Karpas-422 (cell line): ENCODE measurements at regions not wholly inside any gene's neighbourhood (a gene's known extent, or its start where the extent isn't known, plus 50 kb on each side); places are given as distances from the start of the nearest gene placed in this dataset.

Experiments used
- DNase-seq: peaks from one replicate; pipeline ENCODE4 v3.0.0-alpha.2; 2015
- H2AFZ ChIP-seq: fragments of 200-600 bp; sonication (generic); 2 replicates; pipeline ENCODE4 v1.6.1; 2014; ENCODE audit warnings: antibody characterized with exemption, low read length, mixed read lengths
- H3K27ac ChIP-seq: fragments of 200-600 bp; sonication (generic); 2 replicates; pipeline ENCODE4 v1.5.1; 2014; ENCODE audit warnings: mild to moderate bottlenecking, low read length, moderate library complexity
- H3K27me3 ChIP-seq: fragments of 200-600 bp; sonication (generic); 2 replicates; pipeline ENCODE4 v1.6.1; 2014; ENCODE audit warnings: low read length, mixed read lengths
- H3K36me3 ChIP-seq: fragments of 200-600 bp; sonication (generic); 2 replicates; pipeline ENCODE4 v1.6.1; 2014; ENCODE audit warnings: low read length, mixed read lengths; ENCODE audit not compliant: insufficient read depth
- H3K4me1 ChIP-seq: fragments of 200-600 bp; sonication (generic); 2 replicates; pipeline ENCODE4 v1.6.1; 2014; ENCODE audit warnings: mild to moderate bottlenecking, low read length, mixed read lengths
- H3K4me2 ChIP-seq: fragments of 200-600 bp; sonication (generic); 2 replicates; pipeline ENCODE4 v1.6.1; 2014; ENCODE audit warnings: low read length, low read depth, mild to moderate bottlenecking; ENCODE audit not compliant: poor library complexity, severe bottlenecking
- H3K4me3 ChIP-seq: fragments of 200-600 bp; sonication (generic); 2 replicates; pipeline ENCODE4 v1.5.1; 2014; ENCODE audit warnings: mild to moderate bottlenecking, antibody characterized with exemption, low read length, mixed read lengths
- H3K79me2 ChIP-seq: fragments of 200-600 bp; sonication (generic); 2 replicates; pipeline ENCODE4 v1.6.1; 2014; ENCODE audit warnings: mild to moderate bottlenecking, low read length, mixed read lengths
- H3K9ac ChIP-seq: fragments of 200-600 bp; sonication (generic); 2 replicates; pipeline ENCODE4 v1.6.0; 2014; ENCODE audit warnings: low read length
- H3K9me2 ChIP-seq: fragments of 200-600 bp; sonication (generic), shearing (Covaris generic); replicated peaks from 2 replicates; pipeline ENCODE4 v1.6.0; 2014; ENCODE audit warnings: mild to moderate bottlenecking, low read length, moderate library complexity; ENCODE audit not compliant: insufficient read depth
- H3K9me3 ChIP-seq: fragments of 300-700, 200-600 bp; sonication (generic); 2 replicates; pipeline ENCODE4 v1.6.1; 2014; ENCODE audit warnings: low read length, mixed read lengths
- H4K20me1 ChIP-seq: fragments of 200-600 bp; sonication (generic); 2 replicates; pipeline ENCODE4 v1.6.1; 2014; ENCODE audit warnings: mild to moderate bottlenecking, antibody characterized with exemption, low read length, low read depth; ENCODE audit not compliant: insufficient read depth

GRCh38 chr5:63719147-63719546 is 243.1 kb downstream of the HTR1A start:
- Histone ChIP-seq H3K4me3 (no peak overlapping the region), H3K27me3 (no peaks in the 10 kb centered on the region), H3K9ac (no peak overlapping the region), H3K4me1 (no peaks in the 10 kb centered on the region), H2AFZ (no peak overlapping the region), H3K4me2 (no peak overlapping the region), H3K36me3 (no peaks in the 10 kb centered on the region), H3K27ac (no peak overlapping the region), H3K79me2 (no peaks in the 10 kb centered on the region), H4K20me1 (no peaks in the 10 kb centered on the region), H3K9me2 (no peaks in the 10 kb centered on the region), H3K9me3 (no peaks in the 10 kb centered on the region; the same call in 1 of the 2 replicates)
- no peak for DNase-seq

DNA sequence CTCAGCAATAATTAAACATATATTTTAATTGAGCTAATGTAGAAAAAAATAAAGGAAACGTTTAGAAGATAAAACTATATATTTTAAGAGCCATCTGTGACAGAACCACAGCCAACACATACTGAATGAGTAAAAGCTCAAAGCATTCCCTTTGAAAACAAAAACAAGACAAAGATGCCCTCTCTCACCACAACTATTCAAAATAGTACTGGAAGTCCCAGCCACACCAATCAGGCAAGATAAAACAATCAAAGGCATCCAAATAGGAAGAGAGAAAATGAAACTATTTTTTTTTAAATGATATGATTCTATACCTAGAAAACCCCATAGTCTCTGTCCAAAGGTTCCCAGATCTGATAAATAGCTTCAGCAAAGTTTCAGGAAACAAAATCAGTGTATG is 262.0 kb downstream of the HTR1A start:
- no peaks in the 10 kb centered on the region for H3K36me3 ChIP-seq
- no peaks in the 10 kb centered on the region for H3K9me3 ChIP-seq
- no peak overlapping the region for H2AFZ ChIP-seq
- H3K4me2 ChIP-seq, result no peak overlapping the region
- H3K4me3 ChIP-seq, result no peak overlapping the region
- no peaks in the 10 kb centered on the region for H3K9me2 ChIP-seq
- H3K27me3 ChIP-seq, result no peaks in the 10 kb centered on the region
- no peak overlapping the region for H3K9ac ChIP-seq
- H3K27ac ChIP-seq, result no peak overlapping the region
- no peaks in the 10 kb centered on the region for H4K20me1 ChIP-seq
- H3K79me2 ChIP-seq, result no peaks in the 10 kb centered on the region
- DNase-seq, result no peak
- no peaks in the 10 kb centered on the region for H3K4me1 ChIP-seq

GRCh38 chr5:63697811-63698210 is 264.4 kb downstream of the HTR1A start:
- Histone ChIP-seq H3K79me2 (no peaks in the 10 kb centered on the region), H3K9me2 (no peaks in the 10 kb centered on the region), H3K4me3 (no peak overlapping the region)

DNA sequence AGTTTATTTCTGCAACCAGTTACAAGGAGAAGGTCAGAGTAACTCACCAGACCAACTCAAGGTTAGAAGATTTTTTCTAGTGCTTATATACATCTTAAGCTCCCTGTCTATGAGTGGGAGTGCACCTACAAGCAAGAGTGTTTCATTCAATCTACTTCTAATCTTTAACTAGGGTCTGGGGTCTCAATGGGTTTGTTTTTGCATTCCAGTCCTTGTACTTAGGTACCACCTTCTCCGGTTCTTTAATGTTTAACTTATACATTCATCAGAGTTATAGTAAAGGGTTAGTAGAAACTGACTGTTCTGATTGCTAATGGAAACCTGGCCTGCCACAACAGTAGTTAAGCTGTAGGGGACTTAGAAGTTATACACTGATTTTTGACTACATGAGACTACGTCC is 271.7 kb downstream of the HTR1A start:
- H3K4me3 ChIP-seq, result no peak overlapping the region
- H3K27ac ChIP-seq, result no peak overlapping the region
- no peaks in the 10 kb centered on the region for H3K79me2 ChIP-seq
- no peaks in the 10 kb centered on the region for H3K4me1 ChIP-seq
- H4K20me1 ChIP-seq, result no peaks in the 10 kb centered on the region
- no peaks in the 10 kb centered on the region for H3K9me3 ChIP-seq
- H3K36me3 ChIP-seq, result no peaks in the 10 kb centered on the region
- no peak overlapping the region for H2AFZ ChIP-seq
- H3K4me2 ChIP-seq, result no peak overlapping the region
- H3K27me3 ChIP-seq, result no peaks in the 10 kb centered on the region
- no peaks in the 10 kb centered on the region for H3K9me2 ChIP-seq
- H3K9ac ChIP-seq, result no peak overlapping the region
- DNase-seq, result no peak

More at GRCh38 chr5:63697811-63698210, 264.4 kb downstream of the HTR1A start:
- no peaks in the 10 kb centered on the region for H3K4me1 ChIP-seq
- H2AFZ ChIP-seq, result no peak overlapping the region
- H3K27ac ChIP-seq, result no peak overlapping the region
- H3K9me3 ChIP-seq, result no peaks in the 10 kb centered on the region
- H3K9ac ChIP-seq, result no peak overlapping the region
- H3K27me3 ChIP-seq, result no peaks in the 10 kb centered on the region
- no peak for DNase-seq
- no peaks in the 10 kb centered on the region for H4K20me1 ChIP-seq
- H3K4me2 ChIP-seq, result no peak overlapping the region
- H3K36me3 ChIP-seq, result no peaks in the 10 kb centered on the region

- H3K9me2 ChIP-seq, result no peaks in the 10 kb centered on the region
- no peak overlapping the region for H3K4me3 ChIP-seq
- H4K20me1 ChIP-seq, result no peaks in the 10 kb centered on the region
- no peaks in the 10 kb centered on the region for H3K36me3 ChIP-seq
- H3K9me3 ChIP-seq, result no peaks in the 10 kb centered on the region
- no peaks in the 10 kb centered on the region for H3K27me3 ChIP-seq
- no peaks in the 10 kb centered on the region for H3K4me1 ChIP-seq
- H3K9ac ChIP-seq, result no peak overlapping the region
- H3K4me2 ChIP-seq, result no peak overlapping the region
- no peaks in the 10 kb centered on the region for H3K79me2 ChIP-seq
- no peak for DNase-seq
- no peak overlapping the region for H2AFZ ChIP-seq
- no peak overlapping the region for H3K27ac ChIP-seq
Observed at GRCh38 chr5:63687854-63688516, 274.3 kb downstream of the HTR1A start.

DNA sequence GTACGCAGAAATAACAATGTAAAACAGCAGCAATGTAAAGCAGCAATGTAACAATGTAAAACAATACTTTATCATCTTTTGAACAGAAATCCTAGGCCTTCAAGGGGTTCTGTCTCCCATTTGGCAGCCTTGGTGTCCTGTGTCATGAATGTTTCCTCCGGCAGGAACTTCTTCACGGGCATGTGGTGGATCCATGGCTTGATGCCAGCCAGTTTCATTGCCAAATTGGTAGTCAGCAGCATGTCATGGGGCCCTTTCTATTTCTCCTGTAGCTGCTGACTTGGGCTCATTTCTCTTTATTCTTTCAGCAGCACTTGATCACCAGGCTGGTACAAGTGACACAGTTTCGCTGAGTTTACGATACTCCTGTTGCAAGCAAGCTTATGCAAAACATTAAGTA is 275.3 kb downstream of the HTR1A start:
- DNase-seq, result no peak
- no peaks in the 10 kb centered on the region for H3K4me1 ChIP-seq
- H3K9me3 ChIP-seq, result no peaks in the 10 kb centered on the region
- no peaks in the 10 kb centered on the region for H3K79me2 ChIP-seq
- no peak overlapping the region for H3K4me3 ChIP-seq
- no peaks in the 10 kb centered on the region for H3K9me2 ChIP-seq
- H4K20me1 ChIP-seq, result no peaks in the 10 kb centered on the region
- no peak overlapping the region for H3K27ac ChIP-seq
- H2AFZ ChIP-seq, result no peak overlapping the region
- no peaks in the 10 kb centered on the region for H3K36me3 ChIP-seq
- no peaks in the 10 kb centered on the region for H3K27me3 ChIP-seq
- H3K4me2 ChIP-seq, result no peak overlapping the region
- H3K9ac ChIP-seq, result no peak overlapping the region

DNA sequence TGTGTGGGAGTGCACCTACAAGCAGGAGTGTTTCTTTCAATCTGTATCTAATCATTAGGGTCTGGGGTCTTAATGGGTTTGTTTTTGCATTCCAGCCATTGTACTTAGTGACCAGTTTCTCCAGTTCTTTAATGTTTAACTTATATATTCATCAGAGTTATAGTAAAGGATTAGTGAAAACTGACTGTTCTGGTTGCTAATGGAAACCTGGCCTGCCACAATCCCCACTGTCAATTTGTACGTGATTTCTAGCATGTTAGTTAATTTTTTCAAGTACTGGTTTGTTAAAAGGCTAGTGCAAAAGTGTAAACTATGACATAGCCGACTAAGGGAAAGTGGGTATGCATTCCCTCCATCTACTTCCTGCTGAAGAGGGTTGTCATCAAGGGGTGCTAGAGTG is 276.1 kb downstream of the HTR1A start:
- Histone ChIP-seq H4K20me1 (no peaks in the 10 kb centered on the region), H3K9me3 (no peaks in the 10 kb centered on the region), H3K27me3 (no peaks in the 10 kb centered on the region), H3K9ac (no peak overlapping the region), H3K36me3 (no peaks in the 10 kb centered on the region), H3K79me2 (no peaks in the 10 kb centered on the region), H2AFZ (no peak overlapping the region), H3K4me2 (no peak overlapping the region), H3K4me3 (no peak overlapping the region), H3K9me2 (no peaks in the 10 kb centered on the region), H3K4me1 (no peaks in the 10 kb centered on the region), H3K27ac (no peak overlapping the region)
- DNase-seq, result no peak

DNA sequence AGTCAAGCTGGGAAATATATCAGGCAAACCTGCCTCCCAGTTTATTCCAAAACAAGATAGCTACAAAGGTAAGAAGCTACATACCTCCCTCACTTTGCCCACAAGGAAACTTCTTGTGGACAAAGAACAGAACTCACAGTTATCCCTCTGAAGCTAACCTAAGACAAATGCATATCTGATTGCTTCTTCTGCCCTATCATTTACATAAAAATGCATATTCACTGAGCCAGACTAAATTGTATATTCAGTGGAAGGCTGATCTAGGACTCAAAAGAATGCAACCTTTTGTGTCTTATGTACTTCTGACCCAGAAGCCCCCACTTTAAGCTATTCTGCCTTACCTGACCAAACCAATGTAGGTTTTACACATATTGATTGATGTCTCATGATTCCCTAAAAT is 276.8 kb downstream of the HTR1A start:
- Histone ChIP-seq H3K9me3 (no peaks in the 10 kb centered on the region), H3K4me2 (no peak overlapping the region), H3K4me1 (no peaks in the 10 kb centered on the region), H3K79me2 (no peaks in the 10 kb centered on the region), H3K9me2 (no peaks in the 10 kb centered on the region), H3K27me3 (no peaks in the 10 kb centered on the region), H3K27ac (no peak overlapping the region), H4K20me1 (no peaks in the 10 kb centered on the region), H3K9ac (no peak overlapping the region), H3K4me3 (no peak overlapping the region), H2AFZ (no peak overlapping the region), H3K36me3 (no peaks in the 10 kb centered on the region)
- DNase-seq, result no peak

DNA sequence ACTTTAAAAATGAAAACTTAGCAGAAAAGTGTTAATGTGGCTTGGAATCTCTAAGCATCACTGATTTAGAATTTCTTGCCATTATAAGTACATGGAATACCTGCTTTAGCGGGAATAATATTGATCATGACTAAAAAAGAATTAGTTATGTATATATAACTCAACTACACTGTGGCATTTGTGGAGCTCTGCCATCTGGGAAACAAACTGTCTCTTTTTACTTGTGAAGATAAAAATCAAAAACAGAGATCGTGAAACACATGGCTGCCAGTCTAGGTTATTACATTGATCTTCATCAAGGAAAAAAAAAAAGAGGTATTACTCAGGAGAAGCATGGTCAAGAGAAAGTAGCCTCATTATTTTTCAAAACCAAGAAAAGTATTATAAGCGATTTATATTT is 287.4 kb downstream of the HTR1A start:
- Histone ChIP-seq H3K9me2 (no peaks in the 10 kb centered on the region), H3K4me3 (no peak overlapping the region), H3K9ac (no peak overlapping the region), H3K79me2 (no peaks in the 10 kb centered on the region), H3K4me1 (no peaks in the 10 kb centered on the region), H3K9me3 (peaks cover 3% of the 10 kb centered on the region), H3K27me3 (no peaks in the 10 kb centered on the region), H3K4me2 (no peak overlapping the region), H3K27ac (no peak overlapping the region), H2AFZ (no peak overlapping the region), H3K36me3 (no peaks in the 10 kb centered on the region), H4K20me1 (no peaks in the 10 kb centered on the region)
- DNase-seq, result no peak
